ENCODE measurements at regions not wholly inside any gene's neighbourhood (a gene's known extent, or its start where the extent isn't known, plus 50 kb on each side); places are given as distances from the start of the nearest gene placed in this dataset.

- no peak for DNase-seq
- intact Hi-C loops (cut with DNase I) = no loop called here
- H3K27me3 ChIP-seq = no peaks in the 10 kb centered on the region
- H3K4me1 ChIP-seq (replicated peaks in 1 of 2) = no peaks in the 10 kb centered on the region
- WGBS, 4 donors = 67 to 88% (median 78%) methylated on average over 1 of the region's 1 CpG
- no peak overlapping the region for H3K4me3 ChIP-seq
- TF ChIP-seq CTCF (IDR thresholded peaks at IDR 0.05) (no peak), POLR2A (IDR thresholded peaks at IDR 0.05) (no peak)
- no peak overlapping the region for H3K27ac ChIP-seq
- no peaks in the 10 kb centered on the region for H3K36me3 ChIP-seq (replicated peaks in 1 of 2)
- H3K9me3 ChIP-seq (replicated peaks in 1 of 3) = no peaks in the 10 kb centered on the region
These were observed 571.6 kb downstream of the LRRIQ3 start for GRCh38 chr1:73626326-73626725.

GRCh38 chr1:73623946-73624345 lies 574.0 kb downstream of the LRRIQ3 start:
- Histone ChIP-seq H3K9me3 (replicated peaks in 1 of 3) (no peaks in the 10 kb centered on the region), H3K4me1 (replicated peaks in 1 of 2) (no peaks in the 10 kb centered on the region), H3K27me3 (no peaks in the 10 kb centered on the region), H3K27ac (no peak overlapping the region), H3K4me3 (no peak overlapping the region), H3K36me3 (replicated peaks in 1 of 2) (no peaks in the 10 kb centered on the region)
- TF ChIP-seq CTCF (IDR thresholded peaks at IDR 0.05) = no peak
- TF ChIP-seq POLR2A (IDR thresholded peaks at IDR 0.05) = no peak
- 60 to 67% (median 65%) methylated on average over 1 of the region's 1 CpG for WGBS, 4 donors
- DNase-seq = no peak
- intact Hi-C loops (cut with DNase I) = no loop called here

GRCh38 chr1:73617145-73617544 lies 580.8 kb downstream of the LRRIQ3 start:
- TF ChIP-seq POLR2A (IDR thresholded peaks at IDR 0.05) (no peak), CTCF (IDR thresholded peaks at IDR 0.05) (no peak)
- no peak overlapping the region for H3K27ac ChIP-seq
- 77 to 88% (median 82%) methylated on average over 4 of the region's 4 CpGs for WGBS, 4 donors

GRCh38 chr1:73611681-73612080 lies 586.3 kb downstream of the LRRIQ3 start:
- no peaks in the 10 kb centered on the region for H3K9me3 ChIP-seq (replicated peaks in 1 of 3)
- H3K27me3 ChIP-seq = no peaks in the 10 kb centered on the region
- H3K4me1 ChIP-seq (replicated peaks in 1 of 2) = no peaks in the 10 kb centered on the region
- no peak overlapping the region for H3K4me3 ChIP-seq
- intact Hi-C loops (cut with DNase I) = no loop called here
- H3K27ac ChIP-seq = no peak overlapping the region
- no peak for DNase-seq
- H3K36me3 ChIP-seq (replicated peaks in 1 of 2) = no peaks in the 10 kb centered on the region
- TF ChIP-seq POLR2A (IDR thresholded peaks at IDR 0.05) (no peak), CTCF (IDR thresholded peaks at IDR 0.05) (no peak)

More at GRCh38 chr1:73617145-73617544, 580.8 kb downstream of the LRRIQ3 start:
- no peaks in the 10 kb centered on the region for H3K9me3 ChIP-seq (replicated peaks in 1 of 3)
- H3K4me3 ChIP-seq = no peak overlapping the region
- intact Hi-C loops (cut with DNase I) = no loop called here
- no peaks in the 10 kb centered on the region for H3K27me3 ChIP-seq
- no peaks in the 10 kb centered on the region for H3K36me3 ChIP-seq (replicated peaks in 1 of 2)
- no peaks in the 10 kb centered on the region for H3K4me1 ChIP-seq (replicated peaks in 1 of 2)
- no peak for DNase-seq

Measured in adrenal gland (tissue), 9 donors.